ENCODE measurements at regions not wholly inside any gene's neighbourhood (a gene's known extent, or its start where the extent isn't known, plus 50 kb on each side); places are given as distances from the start of the nearest gene placed in this dataset.

GRCh38 chr1:181335631-181336030, 147.7 kb upstream of the CACNA1E start:
- no peak for DNase-seq

GRCh38 chr1:181341026-181341632, 142.2 kb upstream of the CACNA1E start:
- no peak for DNase-seq

GRCh38 chr1:181344091-181344490, 139.2 kb upstream of the CACNA1E start:
- no peak for DNase-seq

- no peak for DNase-seq
Measured at GRCh38 chr1:181345146-181345545, 138.2 kb upstream of the CACNA1E start.

GRCh38 chr1:181347495-181348390, 135.6 kb upstream of the CACNA1E start:
- DNase-seq, result no peak

GRCh38 chr1:181349512-181349911, 133.8 kb upstream of the CACNA1E start:
- no peak for DNase-seq

GRCh38 chr1:181350131-181350530, 133.2 kb upstream of the CACNA1E start:
- DNase-seq, result no peak

GRCh38 chr1:181351740-181352139, 131.6 kb upstream of the CACNA1E start:
- DNase-seq, result no peak

GRCh38 chr1:181352695-181353094, 130.6 kb upstream of the CACNA1E start:
- DNase-seq, result no peak

GRCh38 chr1:181353526-181353925, 129.8 kb upstream of the CACNA1E start:
- no peak for DNase-seq

GRCh38 chr1:181354865-181355264, 128.5 kb upstream of the CACNA1E start:
- DNase-seq, result no peak

- no peak for DNase-seq
Measured at GRCh38 chr1:181356505-181357340, 126.6 kb upstream of the CACNA1E start.

- no peak for DNase-seq
Measured at GRCh38 chr1:181359012-181359411, 124.3 kb upstream of the CACNA1E start.

- DNase-seq, result no peak
Measured at GRCh38 chr1:181364801-181365200, 118.5 kb upstream of the CACNA1E start.

GRCh38 chr1:181366910-181367309, 116.4 kb upstream of the CACNA1E start:
- no peak for DNase-seq

- DNase-seq, result no peak
Measured at GRCh38 chr1:181369416-181369815, 113.9 kb upstream of the CACNA1E start.

- no peak for DNase-seq
Measured at GRCh38 chr1:181383695-181384094, 99.6 kb upstream of the CACNA1E start.

GRCh38 chr1:181386340-181386739, 97.0 kb upstream of the CACNA1E start:
- no peak for DNase-seq

GRCh38 chr1:181386951-181387350, 96.4 kb upstream of the CACNA1E start:
- DNase-seq, result no peak

GRCh38 chr1:181387702-181388101, 95.6 kb upstream of the CACNA1E start:
- no peak for DNase-seq

- DNase-seq, result no peak
Measured at GRCh38 chr1:181390410-181391077, 92.8 kb upstream of the CACNA1E start.

- no peak for DNase-seq
Measured at GRCh38 chr1:181391301-181391900, 91.9 kb upstream of the CACNA1E start.
